ES-I3 (cell line): ENCODE measurements at regions not wholly inside any gene's neighbourhood (a gene's known extent, or its start where the extent isn't known, plus 50 kb on each side); places are given as distances from the start of the nearest gene placed in this dataset.

Source experiments
- H3K36me3 ChIP-seq: 2 replicates; pipeline ENCODE4 v1.6.1; 2013; ENCODE audit warnings: mild to moderate bottlenecking, low read length, control low read depth, moderate library complexity; ENCODE audit not compliant: insufficient read depth
- H3K4me1 ChIP-seq: 2 replicates; pipeline ENCODE4 v1.6.1; 2013; ENCODE audit warnings: mild to moderate bottlenecking, control low read depth, low read length; ENCODE audit not compliant: insufficient read depth
- H3K9ac ChIP-seq: 2 replicates; pipeline ENCODE4 v1.6.1; 2013; ENCODE audit warnings: low read depth, mild to moderate bottlenecking, low read length, moderate library complexity
- H3K9me3 ChIP-seq: 2 replicates; pipeline ENCODE4 v1.6.1; 2013; ENCODE audit warnings: mild to moderate bottlenecking, low read length, moderate library complexity; ENCODE audit not compliant: control insufficient read depth, insufficient read depth

GRCh38 chr2:15812187-15812780, 128.1 kb upstream of the MYCN start:
- Histone ChIP-seq H3K4me1 (peaks cover 32% of the 10 kb centered on the region), H3K36me3 (no peaks in the 10 kb centered on the region), H3K9me3 (no peaks in the 10 kb centered on the region), H3K9ac (no peak overlapping the region)

- Histone ChIP-seq H3K36me3 (no peaks in the 10 kb centered on the region), H3K9ac (no peak overlapping the region), H3K9me3 (no peaks in the 10 kb centered on the region), H3K4me1 (peaks cover 28% of the 10 kb centered on the region)
Measured at GRCh38 chr2:15813481-15814266, 126.7 kb upstream of the MYCN start.

- H3K9me3 ChIP-seq: no peaks in the 10 kb centered on the region
- H3K36me3 ChIP-seq: no peaks in the 10 kb centered on the region
Measured at GRCh38 chr2:15814403-15814802, 125.9 kb upstream of the MYCN start.

GRCh38 chr2:15814946-15815345, 125.4 kb upstream of the MYCN start:
- Histone ChIP-seq H3K4me1 (peaks cover 16% of the 10 kb centered on the region), H3K9me3 (no peaks in the 10 kb centered on the region), H3K36me3 (no peaks in the 10 kb centered on the region), H3K9ac (no peak overlapping the region)

More at GRCh38 chr2:15814403-15814802, 125.9 kb upstream of the MYCN start:
- no peak overlapping the region for H3K9ac ChIP-seq
- peaks cover 21% of the 10 kb centered on the region for H3K4me1 ChIP-seq

- H3K36me3 ChIP-seq: no peaks in the 10 kb centered on the region
- peaks cover 14% of the 10 kb centered on the region for H3K4me1 ChIP-seq
- no peak overlapping the region for H3K9ac ChIP-seq
- no peaks in the 10 kb centered on the region for H3K9me3 ChIP-seq
Measured at GRCh38 chr2:15816226-15816625, 124.1 kb upstream of the MYCN start.

- Histone ChIP-seq H3K9me3 (no peaks in the 10 kb centered on the region), H3K9ac (no peak overlapping the region), H3K4me1 (peaks cover 9% of the 10 kb centered on the region), H3K36me3 (no peaks in the 10 kb centered on the region)
Measured at GRCh38 chr2:15816674-15817406, 123.5 kb upstream of the MYCN start.

- Histone ChIP-seq H3K9me3 (no peaks in the 10 kb centered on the region), H3K4me1 (peaks cover under 1% of the 10 kb centered on the region; the same call in 1 of the 2 replicates), H3K9ac (no peak overlapping the region), H3K36me3 (no peaks in the 10 kb centered on the region)
Measured at GRCh38 chr2:15817748-15818147, 122.6 kb upstream of the MYCN start.

GRCh38 chr2:15818318-15818753, 122.0 kb upstream of the MYCN start:
- H3K36me3 ChIP-seq: no peaks in the 10 kb centered on the region
- H3K4me1 ChIP-seq: no peaks in the 10 kb centered on the region
- no peak overlapping the region for H3K9ac ChIP-seq

GRCh38 chr2:15818881-15819280, 121.5 kb upstream of the MYCN start:
- Histone ChIP-seq H3K9ac (no peak overlapping the region), H3K4me1 (no peaks in the 10 kb centered on the region), H3K9me3 (no peaks in the 10 kb centered on the region), H3K36me3 (no peaks in the 10 kb centered on the region)

More at GRCh38 chr2:15818318-15818753, 122.0 kb upstream of the MYCN start:
- no peaks in the 10 kb centered on the region for H3K9me3 ChIP-seq

GRCh38 chr2:15819562-15820256, 120.6 kb upstream of the MYCN start:
- no peaks in the 10 kb centered on the region for H3K36me3 ChIP-seq
- no peaks in the 10 kb centered on the region for H3K9me3 ChIP-seq
- H3K4me1 ChIP-seq: no peaks in the 10 kb centered on the region
- no peak overlapping the region for H3K9ac ChIP-seq

GRCh38 chr2:15820257-15820566, 120.1 kb upstream of the MYCN start:
- no peaks in the 10 kb centered on the region for H3K4me1 ChIP-seq
- H3K9me3 ChIP-seq: no peaks in the 10 kb centered on the region
- H3K9ac ChIP-seq: no peak overlapping the region
- H3K36me3 ChIP-seq: no peaks in the 10 kb centered on the region

- peaks cover 7% of the 10 kb centered on the region for H3K4me1 ChIP-seq
- H3K9me3 ChIP-seq: no peaks in the 10 kb centered on the region
- H3K36me3 ChIP-seq: no peaks in the 10 kb centered on the region
- no peak overlapping the region for H3K9ac ChIP-seq
Measured at GRCh38 chr2:15820927-15821326, 119.4 kb upstream of the MYCN start.

- Histone ChIP-seq H3K36me3 (no peaks in the 10 kb centered on the region), H3K4me1 (peaks cover 11% of the 10 kb centered on the region), H3K9me3 (no peaks in the 10 kb centered on the region), H3K9ac (no peak overlapping the region)
Measured at GRCh38 chr2:15822151-15823044, 118.0 kb upstream of the MYCN start.
